SK-N-SH (cell line): ENCODE measurements at regions not wholly inside any gene's neighbourhood (a gene's known extent, or its start where the extent isn't known, plus 50 kb on each side); places are given as distances from the start of the nearest gene placed in this dataset.

ENCODE experiments used
- CTCF ChIA-PET: fragments of 300-600, 350-600 bp; formaldehyde crosslinking; extraction: SDS; loops from one replicate; lab custom pipeline; 2021; lab: Yijun Ruan, JAX
- POLR2A ChIA-PET: fragments of 350-600 bp; sonication (Branson Sonifier 250); formaldehyde crosslinking; extraction: SDS; loops from one replicate; lab custom pipeline; 2020; ENCODE audit warnings: antibody characterized with exemption, inconsistent platforms; lab: Yijun Ruan, JAX
- DNase-seq: peaks from one replicate; pipeline ENCODE4 v3.0.0; 2012
- H2AFZ ChIP-seq: fragments of 200-600 bp; sonication (generic); 2 replicates; pipeline ENCODE4 v1.8.1; 2016; ENCODE audit warnings: antibody characterized with exemption, mild to moderate bottlenecking, low read depth
- H3F3A ChIP-seq: fragments of 200-600 bp; sonication (generic); replicated peaks from 2 replicates; pipeline ENCODE3; 2016; ENCODE audit warnings: antibody characterized with exemption, mild to moderate bottlenecking; ENCODE audit not compliant: insufficient read depth
- H3K27ac ChIP-seq, 2 experiments: fragments of 200-500 bp in 1 of 2; fragments of 200-600 bp in 1 of 2; sonication (Bioruptor generic) in 1 of 2; sonication (generic), shearing (Covaris generic) in 1 of 2; 2 replicates each; pipeline versions ENCODE4 v1.5.1 to v1.6.1; 2014 to 2016; ENCODE audit warnings: low read depth in 2 of 2, inconsistent platforms in 1 of 2, low read length in 1 of 2, mild to moderate bottlenecking in 1 of 2, mixed read lengths in 1 of 2
- H3K27me3 ChIP-seq: fragments of 200-600 bp; sonication (generic), shearing (Covaris generic); 2 replicates; pipeline ENCODE4 v1.6.1; 2016; ENCODE audit warnings: mixed run types; ENCODE audit not compliant: insufficient read depth
- H3K36me3 ChIP-seq, 2 experiments: fragments of 200-500 bp in 1 of 2; fragments of 200-600 bp in 1 of 2; sonication (Bioruptor generic) in 1 of 2; sonication (generic) in 1 of 2; replicated peaks in 1 of 2; 2 replicates each; pipeline versions ENCODE3 to v1.5.1; 2014 to 2016; ENCODE audit warnings: low read length in 1 of 2, mild to moderate bottlenecking in 1 of 2; ENCODE audit not compliant: insufficient read depth in 2 of 2, control insufficient read depth in 1 of 2
- H3K4me1 ChIP-seq, 2 experiments: fragments of 200-500 bp in 1 of 2; fragments of 200-600 bp in 1 of 2; sonication (Bioruptor generic) in 1 of 2; sonication (generic), shearing (Covaris generic) in 1 of 2; 2 replicates each; pipeline versions ENCODE4 v1.5.1 to v1.6.1; 2014 to 2016; ENCODE audit warnings: low read depth in 1 of 2, low read length in 1 of 2, mixed run types in 1 of 2; ENCODE audit not compliant: insufficient read depth in 2 of 2, control insufficient read depth in 1 of 2
- H3K4me2 ChIP-seq: fragments of 200-600 bp; sonication (generic), shearing (Covaris generic); 2 replicates; pipeline ENCODE4 v1.6.1; 2017; ENCODE audit warnings: mixed run types
- H3K4me3 ChIP-seq, 2 experiments: fragments of 200-500 bp in 1 of 2; fragments of 200-600 bp in 1 of 2; sonication (Bioruptor generic) in 1 of 2; sonication (generic), shearing (Covaris generic) in 1 of 2; 2 replicates each; pipeline versions ENCODE4 v1.5.1 to v1.8.1; 2014 to 2016; ENCODE audit warnings: low read depth in 2 of 2, inconsistent platforms in 1 of 2, low read length in 1 of 2, mild to moderate bottlenecking in 1 of 2, mixed read lengths in 1 of 2, moderate library complexity in 1 of 2
- H3K79me2 ChIP-seq: fragments of 200-600 bp; sonication (generic); 2 replicates; pipeline ENCODE4 v1.8.1; 2017; ENCODE audit warnings: mild to moderate bottlenecking; ENCODE audit not compliant: insufficient read depth
- H3K9ac ChIP-seq: fragments of 200-600 bp; sonication (generic); 2 replicates; pipeline ENCODE4 v1.6.1; 2017; ENCODE audit warnings: mixed run types
- H3K9me2 ChIP-seq: fragments of 200-600 bp; sonication (generic); 2 replicates; pipeline ENCODE4 v1.6.1; 2017; ENCODE audit warnings: mixed run types
- H3K9me3 ChIP-seq: fragments of 200-600 bp; sonication (generic); 2 replicates; pipeline ENCODE4 v1.6.1; 2017; ENCODE audit warnings: mixed run types, mild to moderate bottlenecking, moderate library complexity
- H4K20me1 ChIP-seq: fragments of 200-600 bp; sonication (generic); 2 replicates; pipeline ENCODE4 v1.6.1; 2017; ENCODE audit warnings: mild to moderate bottlenecking, mixed run types; ENCODE audit not compliant: insufficient read depth
- EP300 ChIP-seq, 2 experiments: IDR thresholded peaks; 2 replicates each; pipeline versions ENCODE4 v1.4.0 to v1.6.1; 2012; ENCODE audit warnings: borderline replicate concordance in 1 of 2, low read depth in 1 of 2, low read length in 1 of 2
- FOXM1 ChIP-seq: IDR thresholded peaks from 2 replicates; pipeline ENCODE4 v1.4.0; 2012; ENCODE audit warnings: low read depth, mild to moderate bottlenecking
- IRF3 ChIP-seq: fragments of 150-350 bp; IDR thresholded peaks from 2 replicates; pipeline ENCODE4 v1.6.1; 2016; ENCODE audit warnings: mild to moderate bottlenecking, low read depth, low read length
- JUND ChIP-seq: IDR thresholded peaks from 2 replicates; pipeline ENCODE4 v1.4.0; 2012
- MEF2A ChIP-seq: IDR thresholded peaks from 2 replicates; pipeline ENCODE4 v1.4.0; 2012; ENCODE audit warnings: low read depth, borderline replicate concordance
- NFIC ChIP-seq: IDR thresholded peaks from 2 replicates; pipeline ENCODE4 v1.4.0; 2012; ENCODE audit warnings: borderline replicate concordance
- SIN3A ChIP-seq: IDR thresholded peaks from 2 replicates; pipeline ENCODE4 v1.6.1; 2012; ENCODE audit warnings: low read depth, mild to moderate bottlenecking, low read length, moderate library complexity, borderline replicate concordance
- SMC3 ChIP-seq: IDR thresholded peaks from 2 replicates; pipeline ENCODE4 v1.6.1; 2012; ENCODE audit warnings: low read depth, low read length, improper control_type of control experiment
- TCF12 ChIP-seq: IDR thresholded peaks from 2 replicates; pipeline ENCODE4 v1.4.0; 2012
- TEAD4 ChIP-seq: IDR thresholded peaks from 2 replicates; pipeline ENCODE4 v1.4.0; 2012; ENCODE audit warnings: mild to moderate bottlenecking, borderline replicate concordance; ENCODE audit not compliant: insufficient read depth
- WGBS: methylation state at CpG from one replicate; pipeline ENCODE4 v1.1.6; 2017; ENCODE audit warnings: low lambda C conversion rate; 5-methylcytosine and 5-hydroxymethylcytosine counted together
- TF ChIP-seq, protein P1 (sequence below): IDR thresholded peaks from 2 replicates; pipeline ENCODE4 v1.4.0; 2012; ENCODE audit warnings: low read depth, borderline replicate concordance

GRCh38 chr6:74671558-74672025, 534.3 kb downstream of the COL12A1 start:
- Histone ChIP-seq H3K79me2 (no peaks in the 10 kb centered on the region), H2AFZ (no peak overlapping the region), H3K9me3 (no peaks in the 10 kb centered on the region), H4K20me1 (no peaks in the 10 kb centered on the region), H3K4me2 (no peak overlapping the region), H3K36me3 (no peaks in the 10 kb centered on the region), H3F3A (no peaks in the 10 kb centered on the region), H3K4me1 (no peaks in the 10 kb centered on the region), H3K9me2 (no peaks in the 10 kb centered on the region), H3K27ac (no peak overlapping the region), H3K9ac (no peak overlapping the region), H3K27me3 (no peaks in the 10 kb centered on the region), H3K4me3 (no peak overlapping the region)
- ChIA-PET CTCF (interaction anchor here (1.2 kb wide), 1 partner anchor 9 kb away, joined by 3 read pairs; no protein-coding TSS in a partner anchor), POLR2A (no interaction called here)
- TF ChIP-seq NFIC, result no peak
- TF ChIP-seq TEAD4, result no peak
- TF ChIP-seq MEF2A, result no peak
- TF ChIP-seq FOXM1, result no peak
- TF ChIP-seq SMC3, result no peak
- no peak for TF ChIP-seq TCF12
- 8% methylated on average over 6 of the region's 6 CpGs for WGBS
- no peak for DNase-seq

DNA sequence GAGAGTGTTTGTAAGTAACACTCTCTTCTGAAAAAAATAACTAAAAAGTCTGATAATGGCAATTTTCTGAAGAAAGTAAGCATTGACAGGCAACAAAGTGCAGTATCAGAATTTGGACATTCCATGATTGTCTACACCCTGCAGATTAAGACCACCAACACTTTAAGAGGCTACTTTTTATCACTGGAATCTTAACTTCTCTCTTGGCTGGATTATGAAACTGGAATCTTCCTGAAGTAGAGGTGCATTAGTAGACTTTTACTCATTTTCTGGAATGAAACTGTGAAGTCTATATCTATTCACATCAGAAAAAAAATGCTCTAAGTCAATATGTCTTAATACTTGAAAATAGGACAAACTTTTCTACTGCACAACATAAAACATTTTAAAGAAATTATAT, 547.5 kb downstream of the COL12A1 start:
- Histone ChIP-seq H3K4me3 (no peak overlapping the region), H4K20me1 (no peaks in the 10 kb centered on the region), H3K4me2 (no peak overlapping the region), H3F3A (no peaks in the 10 kb centered on the region), H3K79me2 (no peaks in the 10 kb centered on the region), H3K27me3 (no peaks in the 10 kb centered on the region), H3K9me3 (no peaks in the 10 kb centered on the region), H2AFZ (no peak overlapping the region), H3K9ac (no peak overlapping the region), H3K27ac (no peak overlapping the region), H3K9me2 (no peaks in the 10 kb centered on the region), H3K36me3 (no peaks in the 10 kb centered on the region), H3K4me1 (no peaks in the 10 kb centered on the region)
- no peak for TF ChIP-seq JUND
- TF ChIP-seq SMC3, result no peak
- TF ChIP-seq, protein P1, sequence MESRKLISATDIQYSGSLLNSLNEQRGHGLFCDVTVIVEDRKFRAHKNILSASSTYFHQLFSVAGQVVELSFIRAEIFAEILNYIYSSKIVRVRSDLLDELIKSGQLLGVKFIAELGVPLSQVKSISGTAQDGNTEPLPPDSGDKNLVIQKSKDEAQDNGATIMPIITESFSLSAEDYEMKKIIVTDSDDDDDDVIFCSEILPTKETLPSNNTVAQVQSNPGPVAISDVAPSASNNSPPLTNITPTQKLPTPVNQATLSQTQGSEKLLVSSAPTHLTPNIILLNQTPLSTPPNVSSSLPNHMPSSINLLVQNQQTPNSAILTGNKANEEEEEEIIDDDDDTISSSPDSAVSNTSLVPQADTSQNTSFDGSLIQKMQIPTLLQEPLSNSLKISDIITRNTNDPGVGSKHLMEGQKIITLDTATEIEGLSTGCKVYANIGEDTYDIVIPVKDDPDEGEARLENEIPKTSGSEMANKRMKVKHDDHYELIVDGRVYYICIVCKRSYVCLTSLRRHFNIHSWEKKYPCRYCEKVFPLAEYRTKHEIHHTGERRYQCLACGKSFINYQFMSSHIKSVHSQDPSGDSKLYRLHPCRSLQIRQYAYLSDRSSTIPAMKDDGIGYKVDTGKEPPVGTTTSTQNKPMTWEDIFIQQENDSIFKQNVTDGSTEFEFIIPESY, result no peak
- no peak for TF ChIP-seq SIN3A
- TF ChIP-seq IRF3, result no peak
- TF ChIP-seq EP300 (IDR thresholded peaks at IDR 0.05; ENCODE audit: borderline replicate concordance in 1 of 2, low read depth in 1 of 2, low read length in 1 of 2), result no peak
- ChIA-PET CTCF (no interaction called here), POLR2A (no interaction called here)
- no peak for DNase-seq
